ENCODE measurements at regions not wholly inside any gene's neighbourhood (a gene's known extent, or its start where the extent isn't known, plus 50 kb on each side); places are given as distances from the start of the nearest gene placed in this dataset.

GRCh38 chr16:35450648-35451047 is 1991.2 kb downstream of the TP53TG3F start:
- POLR2A ChIA-PET = no interaction called here
- CTCF ChIA-PET = no interaction called here
- TF ChIP-seq, protein P1, sequence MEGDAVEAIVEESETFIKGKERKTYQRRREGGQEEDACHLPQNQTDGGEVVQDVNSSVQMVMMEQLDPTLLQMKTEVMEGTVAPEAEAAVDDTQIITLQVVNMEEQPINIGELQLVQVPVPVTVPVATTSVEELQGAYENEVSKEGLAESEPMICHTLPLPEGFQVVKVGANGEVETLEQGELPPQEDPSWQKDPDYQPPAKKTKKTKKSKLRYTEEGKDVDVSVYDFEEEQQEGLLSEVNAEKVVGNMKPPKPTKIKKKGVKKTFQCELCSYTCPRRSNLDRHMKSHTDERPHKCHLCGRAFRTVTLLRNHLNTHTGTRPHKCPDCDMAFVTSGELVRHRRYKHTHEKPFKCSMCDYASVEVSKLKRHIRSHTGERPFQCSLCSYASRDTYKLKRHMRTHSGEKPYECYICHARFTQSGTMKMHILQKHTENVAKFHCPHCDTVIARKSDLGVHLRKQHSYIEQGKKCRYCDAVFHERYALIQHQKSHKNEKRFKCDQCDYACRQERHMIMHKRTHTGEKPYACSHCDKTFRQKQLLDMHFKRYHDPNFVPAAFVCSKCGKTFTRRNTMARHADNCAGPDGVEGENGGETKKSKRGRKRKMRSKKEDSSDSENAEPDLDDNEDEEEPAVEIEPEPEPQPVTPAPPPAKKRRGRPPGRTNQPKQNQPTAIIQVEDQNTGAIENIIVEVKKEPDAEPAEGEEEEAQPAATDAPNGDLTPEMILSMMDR (IDR thresholded peaks at IDR 0.05; ENCODE audit: insufficient read depth, low read depth, low read length) = no peak
- no peak for DNase-seq (ENCODE audit: low read depth)
- Histone ChIP-seq H3K4me3 (ENCODE audit: low read depth, low read length) (no peak overlapping the region), H3K36me3 (ENCODE audit: control insufficient read depth, insufficient read depth, low read length) (no peaks in the 10 kb centered on the region), H3K27me3 (ENCODE audit: control insufficient read depth, insufficient read depth, low read length) (no peaks in the 10 kb centered on the region)

DNA sequence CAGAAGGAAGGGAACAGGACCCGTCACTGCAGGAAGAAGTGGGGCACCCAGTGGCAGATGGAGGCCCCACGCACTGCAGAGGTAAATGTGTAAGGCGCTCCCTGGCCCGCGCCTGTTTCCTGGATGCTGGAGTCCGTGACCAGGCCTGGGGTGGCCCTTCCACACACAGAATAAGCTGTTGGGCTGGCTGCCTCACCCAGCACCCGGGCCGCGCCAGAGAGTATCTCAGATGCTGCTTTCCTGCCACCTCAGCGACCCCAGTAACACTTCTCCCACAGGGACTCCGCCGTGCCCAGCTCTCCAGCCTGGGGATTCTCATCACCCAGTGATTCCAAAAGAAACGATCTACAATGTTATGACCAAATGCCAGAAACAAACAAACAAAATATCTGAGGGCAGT is 1993.1 kb downstream of the TP53TG3F start:
- Histone ChIP-seq H3K36me3 (ENCODE audit: control insufficient read depth, insufficient read depth, low read length) (no peaks in the 10 kb centered on the region), H3K27me3 (ENCODE audit: control insufficient read depth, insufficient read depth, low read length) (no peaks in the 10 kb centered on the region), H3K4me3 (ENCODE audit: low read depth, low read length) (no peak overlapping the region)
- POLR2A ChIA-PET = no interaction called here
- CTCF ChIA-PET = no interaction called here
- no peak for DNase-seq (ENCODE audit: low read depth)
- TF ChIP-seq, protein P1 (IDR thresholded peaks at IDR 0.05; ENCODE audit: insufficient read depth, low read depth, low read length) = no peak

DNA sequence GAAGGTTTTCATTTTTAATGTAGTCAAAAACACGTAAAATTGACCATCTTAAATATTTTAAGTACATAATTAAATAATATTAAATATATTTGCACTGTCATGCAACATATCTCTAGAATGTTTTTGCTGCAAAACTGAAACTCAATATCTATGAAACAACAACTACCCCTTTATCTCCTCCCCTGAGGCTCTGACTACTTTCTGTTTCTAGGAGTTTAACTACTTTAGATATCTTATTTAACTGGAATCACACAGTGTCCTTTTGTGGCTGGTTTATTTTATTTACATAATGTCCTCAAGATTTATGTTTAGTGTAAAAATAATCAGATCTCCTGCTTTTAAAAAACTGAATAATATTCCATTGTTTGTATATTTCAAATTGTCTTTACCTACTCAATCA is 2003.9 kb downstream of the TP53TG3F start:
- ChIA-PET CTCF (no interaction called here), POLR2A (no interaction called here)
- no peaks in the 10 kb centered on the region for H3K27me3 ChIP-seq (ENCODE audit: control insufficient read depth, insufficient read depth, low read length)
- H3K36me3 ChIP-seq (ENCODE audit: control insufficient read depth, insufficient read depth, low read length) = no peaks in the 10 kb centered on the region
- TF ChIP-seq, protein P1 (IDR thresholded peaks at IDR 0.05; ENCODE audit: insufficient read depth, low read depth, low read length) = no peak
- DNase-seq (ENCODE audit: low read depth) = no peak
- no peak overlapping the region for H3K4me3 ChIP-seq (ENCODE audit: low read depth, low read length)

- no peak overlapping the region for H3K4me3 ChIP-seq (ENCODE audit: low read depth, low read length)
- no peaks in the 10 kb centered on the region for H3K36me3 ChIP-seq (ENCODE audit: control insufficient read depth, insufficient read depth, low read length)
- TF ChIP-seq, protein P1 (IDR thresholded peaks at IDR 0.05; ENCODE audit: insufficient read depth, low read depth, low read length) = no peak
- ChIA-PET CTCF (no interaction called here), POLR2A (no interaction called here)
- H3K27me3 ChIP-seq (ENCODE audit: control insufficient read depth, insufficient read depth, low read length) = no peaks in the 10 kb centered on the region
- no peak for DNase-seq (ENCODE audit: low read depth)
These were observed 2020.9 kb downstream of the TP53TG3F start for GRCh38 chr16:35480361-35480760.

DNA sequence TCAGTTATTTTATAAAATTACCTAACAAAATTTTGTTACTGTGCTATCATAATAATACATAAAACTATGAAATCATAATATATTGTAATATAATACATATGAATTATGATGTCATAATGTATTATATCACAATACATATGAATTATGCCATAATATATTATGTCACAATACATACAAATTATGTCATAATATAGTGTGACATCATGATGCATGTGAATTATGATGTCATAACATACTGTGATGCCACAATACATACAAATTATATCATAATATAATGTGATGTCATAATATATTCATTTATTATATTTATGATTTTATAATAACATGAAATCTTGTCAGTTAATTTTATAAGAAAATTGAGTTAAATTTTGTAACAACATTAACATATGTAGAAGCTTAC is 2021.6 kb downstream of the TP53TG3F start:
- Histone ChIP-seq H3K27me3 (ENCODE audit: control insufficient read depth, insufficient read depth, low read length) (no peaks in the 10 kb centered on the region), H3K4me3 (ENCODE audit: low read depth, low read length) (no peak overlapping the region), H3K36me3 (ENCODE audit: control insufficient read depth, insufficient read depth, low read length) (no peaks in the 10 kb centered on the region)
- no peak for DNase-seq (ENCODE audit: low read depth)
- ChIA-PET CTCF (no interaction called here), POLR2A (no interaction called here)
- TF ChIP-seq, protein P1 (IDR thresholded peaks at IDR 0.05; ENCODE audit: insufficient read depth, low read depth, low read length) = no peak
